HEK293 (cell line): ENCODE measurements at regions not wholly inside any gene's neighbourhood (a gene's known extent, or its start where the extent isn't known, plus 50 kb on each side); places are given as distances from the start of the nearest gene placed in this dataset.

Experiments used
- CTCF ChIP-seq: fragments of 450-650 bp; formaldehyde crosslinking; IDR thresholded peaks from 2 replicates; pipeline ENCODE4 v1.5.1; 2016; ENCODE audit warnings: missing biosample characterization, missing genetic modification characterization
- GLIS1 ChIP-seq: fragments of 450-650 bp; formaldehyde crosslinking; IDR thresholded peaks from 2 replicates; pipeline ENCODE4 v1.5.1; 2016; ENCODE audit warnings: missing biosample characterization, missing genetic modification characterization
- KLF9 ChIP-seq: fragments of 450-650 bp; formaldehyde crosslinking; IDR thresholded peaks from 2 replicates; pipeline ENCODE4 v1.5.1; 2016; ENCODE audit warnings: missing biosample characterization, missing genetic modification characterization, low read depth
- REPIN1 ChIP-seq: fragments of 450-650 bp; formaldehyde crosslinking; IDR thresholded peaks from 2 replicates; pipeline ENCODE4 v1.5.1; 2017; ENCODE audit warnings: missing biosample characterization, missing genetic modification characterization, low read depth
- ZBTB7A ChIP-seq: fragments of 450-650 bp; formaldehyde crosslinking; IDR thresholded peaks from 2 replicates; pipeline ENCODE4 v1.5.1; 2016; ENCODE audit warnings: low read depth, missing biosample characterization, missing genetic modification characterization
- ZNF133 ChIP-seq: fragments of 450-650 bp; formaldehyde crosslinking; IDR thresholded peaks from 2 replicates; pipeline ENCODE4 v1.5.1; 2016; ENCODE audit warnings: missing biosample characterization, missing genetic modification characterization
- ZNF292 ChIP-seq: fragments of 450-650 bp; formaldehyde crosslinking; IDR thresholded peaks from 2 replicates; pipeline ENCODE4 v1.5.1; 2016; ENCODE audit warnings: low read depth, missing biosample characterization, missing genetic modification characterization, borderline replicate concordance
- ZNF416 ChIP-seq: fragments of 450-650 bp; formaldehyde crosslinking; IDR thresholded peaks from 2 replicates; pipeline ENCODE4 v1.5.1; 2016; ENCODE audit warnings: missing biosample characterization, missing genetic modification characterization
- ZNF501 ChIP-seq: fragments of 450-650 bp; formaldehyde crosslinking; IDR thresholded peaks from 2 replicates; pipeline ENCODE4 v1.5.1; 2016; ENCODE audit warnings: missing biosample characterization, missing genetic modification characterization
- TF ChIP-seq, protein P1 (sequence below): fragments of 450-650 bp; formaldehyde crosslinking; IDR thresholded peaks from 2 replicates; pipeline ENCODE4 v1.5.1; 2016; ENCODE audit warnings: missing biosample characterization, missing genetic modification characterization, borderline replicate concordance

DNA sequence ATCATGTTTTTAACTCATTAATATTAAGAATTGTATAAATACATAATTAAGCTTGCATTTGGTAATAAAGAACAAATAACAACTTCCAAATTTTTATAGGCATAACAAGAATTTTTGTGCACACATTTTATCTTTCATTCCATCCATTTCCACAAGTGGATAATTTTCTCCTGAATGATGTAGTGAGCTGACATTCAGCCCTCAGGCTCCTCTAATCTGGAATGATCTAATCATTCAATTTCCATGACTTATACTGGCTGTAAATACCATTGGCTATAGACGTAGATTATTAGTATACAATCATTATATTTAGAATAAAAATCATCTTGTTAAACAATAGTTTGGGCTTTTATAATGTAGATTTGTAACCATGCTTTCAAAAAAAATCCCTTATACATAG lies 287.2 kb upstream of the GHITM start:
- TF ChIP-seq GLIS1 = no peak
- no peak for TF ChIP-seq CTCF (tag by site-specific recombination)
- no peak for TF ChIP-seq KLF9
- TF ChIP-seq ZNF292 = no peak
- no peak for TF ChIP-seq ZNF501 (tag by site-specific recombination)
- no peak for TF ChIP-seq ZNF133
- TF ChIP-seq ZNF416 (tag by site-specific recombination) = no peak
- TF ChIP-seq REPIN1 (tag by site-specific recombination) = no peak
- TF ChIP-seq, protein P1, sequence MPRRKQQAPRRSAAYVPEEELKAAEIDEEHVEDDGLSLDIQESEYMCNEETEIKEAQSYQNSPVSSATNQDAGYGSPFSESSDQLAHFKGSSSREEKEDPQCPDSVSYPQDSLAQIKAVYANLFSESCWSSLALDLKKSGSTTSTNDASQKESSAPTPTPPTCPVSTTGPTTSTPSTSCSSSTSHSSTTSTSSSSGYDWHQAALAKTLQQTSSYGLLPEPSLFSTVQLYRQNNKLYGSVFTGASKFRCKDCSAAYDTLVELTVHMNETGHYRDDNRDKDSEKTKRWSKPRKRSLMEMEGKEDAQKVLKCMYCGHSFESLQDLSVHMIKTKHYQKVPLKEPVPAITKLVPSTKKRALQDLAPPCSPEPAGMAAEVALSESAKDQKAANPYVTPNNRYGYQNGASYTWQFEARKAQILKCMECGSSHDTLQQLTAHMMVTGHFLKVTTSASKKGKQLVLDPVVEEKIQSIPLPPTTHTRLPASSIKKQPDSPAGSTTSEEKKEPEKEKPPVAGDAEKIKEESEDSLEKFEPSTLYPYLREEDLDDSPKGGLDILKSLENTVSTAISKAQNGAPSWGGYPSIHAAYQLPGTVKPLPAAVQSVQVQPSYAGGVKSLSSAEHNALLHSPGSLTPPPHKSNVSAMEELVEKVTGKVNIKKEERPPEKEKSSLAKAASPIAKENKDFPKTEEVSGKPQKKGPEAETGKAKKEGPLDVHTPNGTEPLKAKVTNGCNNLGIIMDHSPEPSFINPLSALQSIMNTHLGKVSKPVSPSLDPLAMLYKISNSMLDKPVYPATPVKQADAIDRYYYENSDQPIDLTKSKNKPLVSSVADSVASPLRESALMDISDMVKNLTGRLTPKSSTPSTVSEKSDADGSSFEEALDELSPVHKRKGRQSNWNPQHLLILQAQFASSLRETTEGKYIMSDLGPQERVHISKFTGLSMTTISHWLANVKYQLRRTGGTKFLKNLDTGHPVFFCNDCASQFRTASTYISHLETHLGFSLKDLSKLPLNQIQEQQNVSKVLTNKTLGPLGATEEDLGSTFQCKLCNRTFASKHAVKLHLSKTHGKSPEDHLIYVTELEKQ = no peak
- TF ChIP-seq ZBTB7A (tag by site-specific recombination) = no peak
